Trophoblast cell (in vitro differentiated cells and primary cell): ENCODE measurements at regions not wholly inside any gene's neighbourhood (a gene's known extent, or its start where the extent isn't known, plus 50 kb on each side); places are given as distances from the start of the nearest gene placed in this dataset.

Source experiments
- DNase-seq, 2 donors: peaks; one replicate each; pipeline ENCODE4 v3.0.0-alpha.2; 2016
- H2AFZ ChIP-seq: 2 replicates; pipeline ENCODE4 v1.6.1; 2013; ENCODE audit warnings: low read length, moderate library complexity, mild to moderate bottlenecking; ENCODE audit not compliant: insufficient read depth, poor library complexity
- H2AK5ac ChIP-seq: 2 replicates; pipeline ENCODE4 v1.6.1; 2013; ENCODE audit warnings: mild to moderate bottlenecking, low read length
- H2BK120ac ChIP-seq: 2 replicates; pipeline ENCODE4 v1.6.1; 2013; ENCODE audit warnings: low read length, mild to moderate bottlenecking, moderate library complexity; ENCODE audit not compliant: insufficient read depth, poor library complexity
- H2BK12ac ChIP-seq: 2 replicates; pipeline ENCODE4 v1.6.1; 2013; ENCODE audit warnings: mild to moderate bottlenecking, low read length, moderate library complexity
- H2BK5ac ChIP-seq: 2 replicates; pipeline ENCODE4 v1.6.1; 2013; ENCODE audit warnings: low read length, low read depth, moderate library complexity, mild to moderate bottlenecking; ENCODE audit not compliant: poor library complexity
- H3K14ac ChIP-seq: 2 replicates; pipeline ENCODE4 v1.6.1; 2013; ENCODE audit warnings: mild to moderate bottlenecking, low read length
- H3K18ac ChIP-seq: 2 replicates; pipeline ENCODE4 v1.6.1; 2013; ENCODE audit warnings: mild to moderate bottlenecking, low read length
- H3K23ac ChIP-seq: 2 replicates; pipeline ENCODE4 v1.6.1; 2013; ENCODE audit warnings: low read length
- H3K27ac ChIP-seq: 2 replicates; pipeline ENCODE4 v1.5.1; 2013; ENCODE audit warnings: low read depth, mild to moderate bottlenecking, inconsistent platforms, low read length, moderate library complexity
- H3K27me3 ChIP-seq: 2 replicates; pipeline ENCODE4 v1.6.1; 2013; ENCODE audit warnings: inconsistent platforms, mild to moderate bottlenecking, low read length, moderate library complexity; ENCODE audit not compliant: insufficient read depth
- H3K36me3 ChIP-seq, 2 experiments: 1 replicate in 1 of 2; 2 replicates in 1 of 2; pipeline ENCODE4 v1.6.1; 2013; ENCODE audit warnings: low read length in 2 of 2, mild to moderate bottlenecking in 2 of 2, moderate library complexity in 1 of 2; ENCODE audit not compliant: insufficient read depth in 2 of 2, control insufficient read depth in 1 of 2
- H3K4ac ChIP-seq: 2 replicates; pipeline ENCODE4 v1.6.1; 2013; ENCODE audit warnings: low read depth, mild to moderate bottlenecking, low read length, moderate library complexity
- H3K4me1 ChIP-seq, 2 experiments: 1 replicate in 1 of 2; 2 replicates in 1 of 2; pipeline ENCODE4 v1.6.1; 2013; ENCODE audit warnings: low read length in 2 of 2, mild to moderate bottlenecking in 2 of 2, moderate library complexity in 1 of 2; ENCODE audit not compliant: insufficient read depth in 2 of 2, control insufficient read depth in 1 of 2
- H3K4me2 ChIP-seq: 2 replicates; pipeline ENCODE4 v1.6.1; 2013; ENCODE audit warnings: inconsistent platforms, mild to moderate bottlenecking, low read length, moderate library complexity
- H3K4me3 ChIP-seq: 2 replicates; pipeline ENCODE4 v1.5.1; 2013; ENCODE audit warnings: mild to moderate bottlenecking, low read depth, low read length, inconsistent platforms
- H3K79me1 ChIP-seq: one replicate; pipeline ENCODE4 v1.6.1; 2013; ENCODE audit warnings: low read length
- H3K79me2 ChIP-seq: 2 replicates; pipeline ENCODE4 v1.6.1; 2013; ENCODE audit warnings: low read length, mild to moderate bottlenecking; ENCODE audit not compliant: control insufficient read depth, insufficient read depth, poor library complexity
- H3K9ac ChIP-seq: 2 replicates; pipeline ENCODE4 v1.6.1; 2013; ENCODE audit warnings: mild to moderate bottlenecking, low read length
- H3K9me3 ChIP-seq: 2 replicates; pipeline ENCODE4 v1.6.1; 2013; ENCODE audit warnings: low read depth, mild to moderate bottlenecking, control low read depth, inconsistent platforms, low read length; ENCODE audit not compliant: insufficient read depth
- H4K12ac ChIP-seq: 2 replicates; pipeline ENCODE4 v1.6.1; 2013; ENCODE audit warnings: low read depth, mild to moderate bottlenecking, low read length, moderate library complexity
- H4K8ac ChIP-seq: 2 replicates; pipeline ENCODE4 v1.6.1; 2013; ENCODE audit warnings: low read depth, mild to moderate bottlenecking, low read length, moderate library complexity
- H4K91ac ChIP-seq: one replicate; pipeline ENCODE4 v1.6.1; 2013; ENCODE audit warnings: low read depth, mild to moderate bottlenecking, low read length, moderate library complexity
- whole genome bisulfite sequencing: extraction: QIAGEN DNeasy Blood & Tissue Kit; methylation state at CpG from one replicate; pipeline ENCODE4 v1.1.7; 2013; ENCODE audit warnings: missing lambda C conversion rate; ENCODE audit not compliant: insufficient read length, insufficient coverage; ENCODE audit errors: extremely low coverage; 5-methylcytosine and 5-hydroxymethylcytosine counted together

- H3K79me1 ChIP-seq, result no peaks in the 10 kb centered on the region
- no peak overlapping the region for H3K4me2 ChIP-seq
- WGBS, result no CpG with 5 or more reads among the region's 5 CpGs
Measured at GRCh38 chr9:32918628-32919027, 82.8 kb downstream of the APTX start.

More at GRCh38 chr9:32918628-32919027, 82.8 kb downstream of the APTX start:
- no peak overlapping the region for H2BK5ac ChIP-seq
- H3K9me3 ChIP-seq, result peaks cover 5% of the 10 kb centered on the region
- no peak overlapping the region for H3K4ac ChIP-seq
- no peaks in the 10 kb centered on the region for H3K4me1 ChIP-seq
- no peak overlapping the region for H2BK12ac ChIP-seq
- H2AK5ac ChIP-seq, result no peak overlapping the region
- no peak overlapping the region for H3K14ac ChIP-seq
- H3K9ac ChIP-seq, result no peak overlapping the region
- H3K27me3 ChIP-seq, result no peaks in the 10 kb centered on the region
- no peak overlapping the region for H4K8ac ChIP-seq
- H3K79me2 ChIP-seq, result no peaks in the 10 kb centered on the region
- no peak for DNase-seq
- no peak overlapping the region for H3K18ac ChIP-seq
- no peak overlapping the region for H3K4me3 ChIP-seq
- H2AFZ ChIP-seq, result no peak overlapping the region
- H2BK120ac ChIP-seq, result no peak overlapping the region
- H3K27ac ChIP-seq, result no peak overlapping the region
- no peak overlapping the region for H4K12ac ChIP-seq
- H3K36me3 ChIP-seq, result peaks cover 0 to 2% of the 10 kb centered on the region in 2 experiments
- no peak overlapping the region for H4K91ac ChIP-seq
- no peak overlapping the region for H3K23ac ChIP-seq
